ACHN (cell line): ENCODE measurements at regions not wholly inside any gene's neighbourhood (a gene's known extent, or its start where the extent isn't known, plus 50 kb on each side); places are given as distances from the start of the nearest gene placed in this dataset.
"Not testable (repeated sequence)": the region's sequence is repeated elsewhere in the genome, so short reads cannot be mapped to it uniquely, and the experiment has no call there.

Source experiments
- DNase-seq: peaks from one replicate; pipeline ENCODE4 v3.0.0-alpha.2; 2015
- in situ Hi-C: cut with HindIII; loops from 2 replicates; pipeline ENCODE4 v1.10.0; 2017; ENCODE audit warnings: low sequenced_read_pairs, low pct_ligation_motif_present, low pct_unique_long_range_greater_than_20kb

DNA sequence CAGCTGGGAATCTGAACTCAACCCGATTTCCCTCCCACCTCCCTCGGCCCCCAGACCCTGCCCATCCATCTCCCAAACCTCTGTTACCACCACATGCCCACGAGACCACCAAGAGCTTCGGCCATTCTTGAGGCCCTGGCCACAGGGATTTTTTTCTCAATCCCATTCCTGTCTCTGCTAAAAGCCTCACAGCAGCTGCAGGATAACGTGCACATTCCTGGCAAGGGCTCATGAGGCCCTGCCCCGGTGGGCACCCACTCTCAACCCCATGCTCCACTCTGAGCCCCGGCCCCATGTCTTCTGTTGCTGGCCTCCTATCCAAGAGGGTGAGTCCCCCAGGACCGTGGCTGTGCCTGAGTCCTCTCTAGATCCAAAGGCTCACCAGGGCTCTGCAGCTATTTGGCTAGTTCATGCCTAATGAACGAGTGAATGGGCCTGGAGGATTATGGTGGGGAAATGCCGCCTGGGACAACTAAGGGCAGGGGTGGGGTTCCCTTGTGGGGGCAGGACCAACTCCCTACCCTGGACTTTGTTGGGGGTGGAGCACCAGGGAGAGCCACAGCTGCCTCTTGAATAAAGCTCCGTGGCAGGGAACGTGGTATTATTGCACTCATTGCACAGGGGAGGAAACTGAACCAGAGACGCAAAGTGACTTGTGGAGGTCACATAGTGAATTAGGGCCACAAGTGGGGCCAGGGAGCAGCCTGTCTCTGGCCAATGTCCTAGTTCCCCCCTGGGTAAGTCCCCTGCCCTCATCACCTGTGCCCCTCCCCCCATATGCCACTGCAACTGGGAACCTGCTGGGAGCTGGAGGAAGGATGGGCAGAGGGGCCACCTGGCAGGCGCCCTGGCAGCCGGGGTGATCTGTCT is 113.8 kb upstream of the SMURF2 start:
- in situ Hi-C loops, result no loop called here
- no peak for DNase-seq

DNA sequence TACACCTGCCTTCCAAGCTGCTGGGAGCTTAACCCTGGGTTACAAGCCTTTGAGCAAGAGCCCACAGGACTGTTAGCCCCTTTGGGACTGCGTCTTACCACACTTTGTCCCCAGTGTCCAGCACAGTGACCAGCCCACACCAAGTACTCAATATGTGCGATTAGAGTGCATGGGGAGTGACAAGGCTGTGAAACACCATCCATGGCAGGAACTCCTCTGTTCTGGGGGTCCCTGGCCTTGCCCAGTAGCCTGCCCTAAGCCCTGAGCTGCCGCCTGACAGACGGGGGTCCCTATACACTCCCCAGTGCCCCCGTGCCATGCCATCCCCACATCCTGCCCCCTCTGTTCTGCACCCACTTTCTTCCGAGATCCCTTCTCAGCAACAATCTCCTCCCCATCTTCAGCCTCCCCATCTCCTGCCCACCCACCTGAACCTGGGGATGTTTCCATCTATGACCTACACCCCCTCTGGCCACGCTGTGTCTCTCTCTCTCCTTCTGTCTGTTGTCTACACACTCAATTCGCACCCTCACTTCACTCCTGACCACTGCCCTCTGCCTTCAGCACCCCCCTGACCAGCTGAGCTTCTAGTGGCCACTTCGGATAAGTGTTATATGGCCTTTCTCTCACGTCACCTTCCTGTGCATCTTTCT is 112.9 kb upstream of the SMURF2 start:
- in situ Hi-C loops, result no loop called here

DNA sequence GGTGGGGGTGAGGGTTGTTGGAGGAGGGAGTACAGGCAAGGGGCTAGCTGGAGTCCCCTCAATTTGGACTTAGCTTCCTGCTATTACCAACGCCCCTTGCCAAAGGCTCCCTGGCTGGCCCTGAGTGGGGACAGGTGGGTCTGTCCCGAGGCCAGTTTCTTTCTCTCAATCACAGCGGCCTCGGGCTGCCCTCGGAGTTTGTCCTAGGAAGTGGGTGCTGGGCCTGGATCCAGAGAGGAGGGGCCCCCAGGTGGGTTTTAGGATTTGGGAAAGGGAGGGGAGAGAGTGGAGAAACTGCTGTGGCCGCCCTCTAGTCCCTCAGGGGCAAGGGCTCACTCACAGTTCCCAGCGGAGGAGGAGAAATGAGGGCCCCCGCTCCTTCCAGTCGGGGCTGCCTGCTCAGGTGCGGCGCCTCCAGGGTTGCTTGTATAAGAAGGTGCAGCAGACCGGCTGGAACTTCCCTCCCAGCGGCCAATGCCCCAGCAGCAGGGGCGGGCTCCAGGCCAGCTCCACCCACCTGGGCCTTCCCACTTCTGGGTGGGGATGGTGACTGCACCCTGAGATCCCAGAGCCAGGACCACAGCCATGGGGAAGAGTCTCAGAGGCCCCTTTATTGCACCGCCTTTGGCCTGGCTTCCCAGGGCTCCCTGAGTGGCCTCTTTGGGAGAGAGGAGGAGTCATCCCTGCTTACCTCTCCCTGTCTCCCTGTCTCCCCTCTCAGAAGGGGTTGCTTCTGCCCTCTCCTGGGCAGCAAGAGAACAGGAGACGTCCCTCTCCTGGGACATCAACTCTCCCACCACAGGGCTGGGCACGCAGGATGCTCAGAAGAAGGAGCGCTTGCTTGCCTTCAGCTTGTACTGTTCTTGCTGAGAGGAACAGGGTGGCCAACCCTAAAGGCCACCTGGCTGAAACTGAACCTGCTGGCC is 112.0 kb upstream of the SMURF2 start:
- peak; percentile 88 for DNase-seq

More for the DNA sequence above, 112.9 kb upstream of the SMURF2 start:
- no peak for DNase-seq

DNA sequence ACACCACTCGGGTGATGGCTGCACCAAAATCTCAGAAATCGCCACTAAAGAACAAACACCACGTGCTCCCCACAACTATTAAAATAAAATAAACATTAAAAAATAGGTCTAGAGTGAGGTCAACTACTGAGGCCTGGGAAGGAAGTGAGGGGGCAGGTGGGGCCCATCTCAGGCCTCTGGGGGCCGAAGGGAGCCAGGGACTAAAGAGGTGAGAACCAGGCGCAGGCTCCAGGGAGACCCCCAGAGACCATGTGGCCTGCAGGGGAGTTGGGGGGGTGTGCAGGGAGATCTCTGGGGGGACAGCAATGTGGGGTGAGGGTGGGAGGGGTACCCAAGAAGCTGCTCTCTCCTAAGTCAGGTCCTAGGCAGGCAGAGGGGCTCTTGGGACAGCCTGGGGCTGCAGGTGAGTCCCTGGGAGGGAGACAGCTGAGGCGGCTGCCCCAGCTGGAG is 111.3 kb upstream of the SMURF2 start:
- no peak for DNase-seq
- in situ Hi-C loops, result no loop called here

More for the DNA sequence above, 112.0 kb upstream of the SMURF2 start:
- in situ Hi-C loops, result no loop called here

DNA sequence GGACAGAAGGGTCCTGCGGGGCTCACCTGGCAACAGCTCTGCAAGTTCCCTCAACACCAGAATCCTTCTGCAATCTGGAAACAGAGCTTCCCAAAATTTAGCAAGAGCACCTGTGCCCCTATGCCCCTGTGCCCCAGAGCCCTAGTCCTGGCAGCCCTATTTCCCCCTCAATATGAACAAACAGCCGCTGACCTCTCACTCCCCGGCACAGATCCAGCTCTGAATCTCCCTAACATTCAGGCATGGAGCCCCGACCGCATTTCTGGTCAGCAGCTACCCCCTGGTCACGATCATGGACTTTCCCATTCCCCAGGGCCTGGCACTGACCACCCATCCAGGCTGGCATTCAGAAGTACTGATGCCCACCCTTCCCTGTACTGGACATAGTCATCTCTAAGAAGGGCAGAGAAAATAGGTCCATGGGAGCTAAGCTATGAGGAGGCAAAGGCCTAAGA is 110.8 kb upstream of the SMURF2 start:
- in situ Hi-C loops, result no loop called here

DNA sequence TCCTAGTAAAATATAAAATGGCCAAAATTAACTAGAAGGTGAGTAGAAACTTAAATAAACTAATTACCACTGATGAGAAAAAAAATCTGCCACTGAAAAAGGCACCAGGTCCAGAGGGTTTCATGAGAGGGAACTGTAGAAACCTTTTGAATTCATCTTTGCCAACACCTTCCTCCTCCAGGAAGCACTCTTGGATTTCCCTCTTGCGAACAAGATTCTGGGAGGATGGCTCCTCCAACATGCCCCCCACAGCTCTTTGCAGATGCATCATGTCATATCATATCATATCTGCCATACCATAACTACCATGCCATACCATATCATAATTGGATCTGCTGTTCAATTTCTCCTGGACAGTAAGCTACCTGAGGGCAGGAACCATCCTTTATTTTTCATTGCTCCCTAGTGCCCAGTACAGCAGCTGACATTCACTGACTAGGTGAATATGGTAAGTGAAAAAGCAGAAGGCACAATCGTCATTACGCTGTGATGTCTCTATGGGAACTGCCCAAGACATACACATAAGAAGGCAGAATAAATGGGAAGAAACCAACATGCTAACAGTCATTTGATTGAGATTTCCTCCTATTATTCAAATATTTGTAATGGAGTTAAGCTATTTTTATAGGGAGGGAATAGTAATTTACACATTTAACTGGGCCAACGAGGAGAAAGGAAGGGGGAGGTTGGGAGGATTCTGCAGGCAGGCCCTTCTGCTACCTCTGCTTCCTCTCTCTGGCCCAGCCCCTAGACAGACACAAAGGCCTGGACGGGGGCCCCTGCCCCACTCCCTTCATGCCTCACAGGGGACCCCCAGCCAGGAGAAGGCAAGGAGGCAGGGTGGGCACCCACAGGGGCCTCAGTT is 110.1 kb upstream of the SMURF2 start:
- in situ Hi-C loops, result no loop called here
- no peak for DNase-seq

More for the DNA sequence above, 110.8 kb upstream of the SMURF2 start:
- DNase-seq, result no peak

DNA sequence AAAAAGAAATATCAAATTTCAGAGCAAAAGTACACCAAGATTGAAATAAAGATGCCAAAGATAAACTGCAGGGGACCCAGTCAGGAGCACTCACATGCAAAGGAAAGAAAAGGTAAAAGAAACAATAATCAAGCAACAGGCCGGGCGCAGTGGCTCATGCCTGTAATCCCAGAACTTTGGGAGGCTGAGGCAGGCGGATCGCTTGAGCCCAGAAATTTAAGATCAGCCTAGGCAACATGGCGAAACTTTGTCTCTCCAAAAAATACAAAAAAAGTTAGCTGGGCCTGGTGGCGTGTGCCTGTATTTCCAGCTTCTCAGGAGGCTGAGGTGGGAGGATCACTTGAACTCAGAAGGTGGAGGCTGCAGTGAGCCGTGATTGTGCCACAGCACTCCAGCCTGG is 107.6 kb upstream of the SMURF2 start:
- in situ Hi-C loops, result no loop called here
- DNase-seq, result no peak

DNA sequence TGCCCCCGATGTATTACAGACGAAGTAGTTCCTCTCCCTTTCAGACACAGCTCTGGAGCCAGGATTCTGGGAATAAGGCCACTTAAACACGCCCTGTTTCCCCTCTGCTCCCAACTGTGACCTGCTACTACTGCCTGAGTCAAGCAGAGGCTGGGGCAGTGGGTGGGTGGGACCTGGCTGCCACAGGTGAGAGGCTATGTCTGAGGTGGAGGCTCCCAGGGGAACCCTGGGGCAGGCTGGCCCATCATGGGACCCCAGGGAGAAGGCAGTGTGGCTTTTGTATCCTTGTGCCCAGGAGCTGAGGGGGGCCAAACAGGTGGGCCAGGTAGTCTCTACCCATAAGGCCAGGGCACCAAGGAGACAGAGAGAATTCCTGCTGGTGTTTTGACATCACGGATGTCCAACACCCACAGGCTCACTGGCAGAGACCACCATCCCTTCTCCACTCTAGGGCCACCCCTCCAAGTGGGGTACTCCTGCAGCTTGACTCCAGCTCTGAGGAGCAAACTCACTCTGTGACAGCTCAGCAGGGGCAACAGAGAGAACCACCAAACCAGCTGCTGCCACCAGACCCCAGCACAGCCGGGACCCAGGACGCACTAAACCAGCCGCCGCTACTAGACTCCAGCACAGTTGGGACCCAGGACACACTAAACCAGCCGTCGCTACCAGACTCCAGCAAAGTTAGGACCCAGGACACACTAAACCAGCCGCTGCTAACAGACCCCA is 105.3 kb upstream of the SMURF2 start:
- DNase-seq, result no peak
- in situ Hi-C loops, result no loop called here

DNA sequence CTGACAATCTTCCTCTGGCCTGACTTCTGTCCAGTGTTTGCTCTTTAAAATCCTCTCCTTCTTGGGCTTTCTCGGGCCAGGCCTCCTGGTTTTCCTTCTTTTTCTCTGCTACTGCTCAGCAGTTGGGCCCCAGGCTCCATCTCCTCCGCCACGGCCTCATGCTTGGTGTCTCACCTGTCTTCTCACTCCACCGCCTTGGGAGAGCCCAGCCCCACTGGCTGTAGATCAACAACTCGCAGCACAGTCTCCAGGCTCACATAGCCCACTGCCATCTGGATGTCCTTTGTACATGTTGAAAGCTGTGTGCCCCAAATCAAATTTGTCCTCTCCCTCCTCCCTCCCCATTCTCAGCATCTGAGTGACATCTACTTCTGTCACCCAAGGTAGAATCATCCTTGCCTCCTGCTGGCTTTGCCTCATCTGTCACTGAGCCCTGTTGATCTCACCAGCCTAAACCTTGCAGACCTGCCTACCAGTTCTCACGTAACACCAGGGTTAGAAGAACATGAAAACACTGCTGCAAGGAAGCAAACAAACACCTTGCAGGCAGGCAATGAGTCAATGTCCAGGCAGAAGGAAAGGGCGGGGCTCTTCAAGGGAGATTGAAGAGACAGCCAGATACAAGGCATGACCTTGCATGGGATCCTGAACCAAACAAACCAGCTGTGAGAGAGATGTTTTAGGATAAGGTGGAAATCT is 103.2 kb upstream of the SMURF2 start:
- no peak for DNase-seq
- in situ Hi-C loops, result no loop called here

DNA sequence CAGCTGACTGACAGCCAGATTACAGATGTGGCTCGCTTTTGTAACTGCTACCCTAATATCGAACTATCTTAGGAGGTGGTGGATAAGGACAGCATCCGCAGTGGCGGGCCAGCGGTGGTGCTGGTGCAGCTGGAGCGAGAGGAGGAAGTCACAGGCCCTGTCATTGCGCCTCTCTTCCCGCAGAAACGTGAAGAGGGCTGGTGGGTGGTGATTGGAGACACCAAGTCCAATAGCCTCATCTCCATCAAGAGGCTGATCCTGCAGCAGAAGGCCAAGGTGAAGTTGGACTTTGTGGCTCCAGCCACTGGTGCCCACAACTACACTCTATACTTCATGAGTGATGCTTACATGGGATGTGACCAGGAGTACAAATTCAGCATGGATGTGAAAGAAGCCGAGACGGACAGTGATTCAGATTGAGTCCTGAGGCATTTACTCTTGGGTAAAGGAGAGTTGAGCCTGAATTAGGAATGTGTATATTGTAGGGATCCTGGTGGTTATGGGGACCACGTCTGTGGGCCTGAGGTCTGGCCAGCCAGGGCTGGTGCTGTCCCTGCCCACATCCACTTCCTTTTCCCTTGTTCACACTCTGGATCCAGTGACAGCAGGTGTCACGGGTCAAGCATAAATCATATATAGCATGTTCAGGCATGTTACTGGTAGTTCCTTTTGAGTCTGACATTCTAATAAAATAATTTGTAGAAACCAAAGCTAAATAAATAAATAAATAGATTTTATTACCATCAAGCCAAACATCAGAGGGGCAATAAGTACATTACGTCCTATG is 89.0 kb upstream of the SMURF2 start:
- in situ Hi-C loops, result no loop called here
- no peak for DNase-seq

DNA sequence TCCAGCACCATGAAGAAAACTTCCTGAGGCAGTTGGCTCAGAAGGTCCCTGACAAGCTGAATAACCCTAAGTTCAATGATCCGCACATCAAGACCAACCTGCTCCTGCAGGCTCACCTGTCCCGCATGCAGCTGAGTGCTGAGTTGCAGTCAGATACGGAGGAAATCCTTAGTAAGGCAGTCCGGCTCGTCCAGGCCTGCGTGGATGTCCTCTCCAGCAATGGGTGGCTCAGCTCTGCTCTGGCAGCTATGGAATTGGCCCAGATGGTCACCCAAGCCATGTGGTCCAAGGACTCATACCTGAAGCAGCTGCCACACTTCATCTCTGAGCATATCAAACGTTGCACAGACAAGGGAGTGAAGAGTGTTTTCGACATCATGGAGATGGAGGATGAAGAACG is 88.4 kb upstream of the SMURF2 start:
- in situ Hi-C loops, result no loop called here
- no peak for DNase-seq

DNA sequence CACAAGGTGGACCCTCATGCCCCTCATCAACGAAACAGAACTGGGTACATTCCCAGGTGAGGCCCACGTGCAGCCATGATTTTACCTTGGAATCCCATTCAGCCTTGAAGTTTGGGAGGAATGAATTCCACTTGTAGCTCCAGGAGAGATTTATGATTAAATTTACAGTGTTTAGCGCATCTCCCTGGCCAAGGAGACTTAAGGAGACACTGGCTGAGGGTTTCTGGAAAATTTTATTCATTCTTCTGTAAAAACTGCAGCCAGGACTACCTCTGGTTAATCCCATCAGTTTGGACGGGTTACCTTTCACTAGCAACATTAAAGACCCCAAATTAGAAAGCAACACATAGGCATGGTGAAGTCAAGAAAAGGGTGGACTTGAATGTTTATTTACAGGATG is 87.2 kb upstream of the SMURF2 start:
- in situ Hi-C loops, result no loop called here
- DNase-seq, result no peak

DNA sequence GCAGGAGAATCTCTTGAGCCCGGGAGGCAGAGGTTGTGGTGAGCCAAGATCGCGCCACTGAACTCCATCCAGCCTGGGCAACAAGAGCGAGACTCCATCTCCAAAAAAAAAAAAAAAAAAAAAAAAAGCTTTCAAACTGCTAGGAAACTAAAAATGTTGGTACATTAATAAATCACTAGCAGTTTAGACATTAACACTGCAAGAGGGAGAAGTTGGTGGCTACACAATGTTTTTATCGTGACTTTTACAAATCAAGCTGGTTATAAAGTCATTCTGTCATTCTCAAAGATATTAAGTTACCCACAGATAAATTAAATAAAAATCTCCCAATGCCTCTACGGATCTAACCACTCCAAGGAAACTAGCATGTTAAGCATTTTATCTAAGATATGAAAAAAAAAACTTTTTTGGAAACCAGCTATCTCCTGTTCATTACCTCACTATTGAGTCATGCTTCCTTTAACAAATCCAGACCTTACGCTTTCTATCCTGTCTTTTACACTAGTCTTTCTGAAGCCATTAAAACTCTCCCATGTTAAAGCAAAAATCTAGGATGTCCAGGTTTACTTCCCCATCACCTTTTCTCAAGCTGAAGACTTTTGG is 85.9 kb upstream of the SMURF2 start:
- DNase-seq, result peak; percentile 29
- in situ Hi-C loops, result no loop called here

DNA sequence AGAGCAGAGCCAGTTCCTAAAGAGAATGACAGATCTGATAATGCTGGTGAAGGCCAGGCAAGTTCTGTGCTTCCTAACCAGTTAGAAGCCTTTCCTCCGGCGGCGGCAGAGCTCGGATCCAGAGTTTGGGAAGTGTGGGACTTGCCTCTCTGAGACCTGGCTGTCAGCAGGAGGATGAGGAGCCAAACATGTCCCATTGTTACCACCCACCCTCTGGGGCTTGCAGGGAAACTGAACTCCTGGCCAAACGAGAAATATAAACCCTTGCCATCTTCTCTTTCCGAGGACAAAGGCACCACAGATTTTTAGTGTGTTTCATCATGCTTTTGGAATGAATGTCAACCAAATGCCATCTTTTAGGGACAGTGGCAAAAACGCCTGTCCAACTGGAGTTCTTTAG is 80.2 kb upstream of the SMURF2 start:
- no peak for DNase-seq
- in situ Hi-C loops, result no loop called here

DNA sequence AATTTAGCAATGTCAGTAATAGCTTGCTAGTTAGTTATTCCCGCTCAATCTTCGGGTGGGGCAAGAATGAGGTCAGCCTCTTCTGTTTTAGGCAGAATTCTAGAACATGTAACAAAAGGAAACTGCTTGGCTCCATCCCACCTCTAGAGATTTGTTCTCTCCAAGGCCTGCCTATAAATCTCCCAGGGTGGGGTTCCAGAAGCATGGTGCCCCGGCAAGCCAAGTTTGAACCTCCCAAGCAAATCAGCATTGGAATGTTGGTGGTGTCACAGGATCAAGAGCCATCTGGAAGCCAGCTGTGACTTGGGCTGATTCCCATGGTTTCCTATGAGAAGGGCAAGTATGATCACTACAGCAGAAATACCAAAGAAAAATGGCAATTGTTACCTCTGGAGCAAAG is 79.8 kb upstream of the SMURF2 start:
- DNase-seq, in situ Hi-C loops: not testable (repeated sequence)
